GM06990 (cell line): ENCODE measurements at regions not wholly inside any gene's neighbourhood (a gene's known extent, or its start where the extent isn't known, plus 50 kb on each side); places are given as distances from the start of the nearest gene placed in this dataset.

ENCODE experiments used
- DNase-seq: peaks from one replicate; pipeline ENCODE4 v3.0.0-alpha.2; 2011; ENCODE audit not compliant: insufficient read length; ENCODE audit errors: extremely low read depth
- H3K27me3 ChIP-seq: replicated peaks from 2 replicates; pipeline ENCODE4 v1.6.0; 2011; ENCODE audit warnings: low read length; ENCODE audit not compliant: control insufficient read depth, insufficient read depth
- H3K36me3 ChIP-seq: 2 replicates; pipeline ENCODE4 v1.5.1; 2011; ENCODE audit warnings: low read length; ENCODE audit not compliant: control insufficient read depth, insufficient read depth
- H3K4me3 ChIP-seq: replicated peaks from 2 replicates; pipeline ENCODE4 v1.5.1; 2011; ENCODE audit warnings: low read depth, mild to moderate bottlenecking, control low read depth, low read length
- CTCF ChIP-seq: IDR thresholded peaks from 2 replicates; pipeline ENCODE4 v1.5.1; 2011; ENCODE audit warnings: low read length, control low read depth, mild to moderate bottlenecking, inconsistent platforms; ENCODE audit not compliant: insufficient read depth, poor library complexity, severe bottlenecking

GRCh38 chr10:78381107-78381506 is 347.4 kb downstream of the RPS24 start:
- H3K4me3 ChIP-seq = no peak overlapping the region
- H3K36me3 ChIP-seq = no peaks in the 10 kb centered on the region
- no peak for DNase-seq
- H3K27me3 ChIP-seq = peaks cover under 1% of the 10 kb centered on the region
- TF ChIP-seq CTCF = peak; percentile 13

GRCh38 chr10:78382047-78382446 is 348.4 kb downstream of the RPS24 start:
- H3K36me3 ChIP-seq = no peaks in the 10 kb centered on the region
- H3K27me3 ChIP-seq = peaks cover 2% of the 10 kb centered on the region
- DNase-seq = no peak
- no peak overlapping the region for H3K4me3 ChIP-seq
- no peak for TF ChIP-seq CTCF

GRCh38 chr10:78382772-78383171 is 349.1 kb downstream of the RPS24 start:
- Histone ChIP-seq H3K27me3 (peaks cover 2% of the 10 kb centered on the region), H3K36me3 (no peaks in the 10 kb centered on the region), H3K4me3 (no peak overlapping the region)
- DNase-seq = no peak
- TF ChIP-seq CTCF = no peak

- H3K27me3 ChIP-seq = peaks cover 2% of the 10 kb centered on the region
- no peak for TF ChIP-seq CTCF
- no peak overlapping the region for H3K4me3 ChIP-seq
- DNase-seq = no peak
- no peaks in the 10 kb centered on the region for H3K36me3 ChIP-seq
Observed at GRCh38 chr10:78383378-78384048, 349.9 kb downstream of the RPS24 start.

- no peak for TF ChIP-seq CTCF
Observed at GRCh38 chr10:78384049-78384431, 350.4 kb downstream of the RPS24 start.

GRCh38 chr10:78385599-78385998 is 351.9 kb downstream of the RPS24 start:
- H3K27me3 ChIP-seq = peaks cover 2% of the 10 kb centered on the region

More at GRCh38 chr10:78384049-78384431, 350.4 kb downstream of the RPS24 start:
- H3K4me3 ChIP-seq = no peak overlapping the region
- no peak for DNase-seq
- H3K36me3 ChIP-seq = no peaks in the 10 kb centered on the region
- H3K27me3 ChIP-seq = peaks cover 2% of the 10 kb centered on the region

More at GRCh38 chr10:78385599-78385998, 351.9 kb downstream of the RPS24 start:
- H3K4me3 ChIP-seq = no peak overlapping the region
- DNase-seq = no peak
- no peak for TF ChIP-seq CTCF
- H3K36me3 ChIP-seq = no peaks in the 10 kb centered on the region
